ENCODE measurements at regions not wholly inside any gene's neighbourhood (a gene's known extent, or its start where the extent isn't known, plus 50 kb on each side); places are given as distances from the start of the nearest gene placed in this dataset.
"Not testable (repeated sequence)": the region's sequence is repeated elsewhere in the genome, so short reads cannot be mapped to it uniquely, and the experiment has no call there.

GRCh38 chr2:123851281-123851680 is 173.8 kb upstream of the CNTNAP5 start:
- POLR2A ChIA-PET, result no interaction called here
- H3K27ac ChIP-seq (ENCODE audit: low read depth in 2 of 2, low read length in 1 of 2), result no peak overlapping the region
- no peak overlapping the region for H2AFZ ChIP-seq (ENCODE audit: low read depth)
- H3K9ac ChIP-seq, result no peak overlapping the region
- no peaks in the 10 kb centered on the region for H3K36me3 ChIP-seq (replicated peaks in 1 of 2; ENCODE audit: control insufficient read depth in 1 of 2, insufficient read depth in 2 of 2, low read length in 1 of 2)
- WGBS (ENCODE audit: low lambda C conversion rate), result 8% methylated on average over 1 of the region's 1 CpG
- no peak for TF ChIP-seq CHD2 (IDR thresholded peaks at IDR 0.05; ENCODE audit: low read length, partially characterized antibody)
- TF ChIP-seq MEF2A (IDR thresholded peaks at IDR 0.05; ENCODE audit: borderline replicate concordance, low read depth), result no peak
- TF ChIP-seq RCOR1 (IDR thresholded peaks at IDR 0.05; ENCODE audit: low read length), result no peak
- no peak for TF ChIP-seq NFIC (IDR thresholded peaks at IDR 0.05; ENCODE audit: borderline replicate concordance)
- TF ChIP-seq TAF1 (IDR thresholded peaks at IDR 0.05; ENCODE audit: borderline replicate concordance, low read depth, low read length), result no peak
- TF ChIP-seq MAX (IDR thresholded peaks at IDR 0.05; ENCODE audit: low read depth), result no peak
- no peak for TF ChIP-seq PBX3 (IDR thresholded peaks at IDR 0.05)
- no peak for TF ChIP-seq ELF1 (IDR thresholded peaks at IDR 0.05)
- TF ChIP-seq POLR2AphosphoS5 (IDR thresholded peaks at IDR 0.05; ENCODE audit: low read depth, low read length), result no peak
- no peak for TF ChIP-seq RFX5 (IDR thresholded peaks at IDR 0.05; ENCODE audit: low read length)
- TF ChIP-seq JUND (IDR thresholded peaks at IDR 0.05), result no peak
- H3K9me2 ChIP-seq, result no peaks in the 10 kb centered on the region
- no peaks in the 10 kb centered on the region for H3K4me1 ChIP-seq (ENCODE audit: control insufficient read depth in 1 of 2, insufficient read depth in 2 of 2, low read depth in 1 of 2, low read length in 1 of 2)
- no peak overlapping the region for H3K4me2 ChIP-seq
- CTCF ChIA-PET, result no interaction called here
- no peaks in the 10 kb centered on the region for H3K27me3 ChIP-seq (ENCODE audit: insufficient read depth)
- H4K20me1 ChIP-seq (ENCODE audit: insufficient read depth), result no peaks in the 10 kb centered on the region
- peaks cover 7% of the 10 kb centered on the region; the same call in 1 of the 2 replicates for H3K9me3 ChIP-seq
- H3K4me3 ChIP-seq (ENCODE audit: low read depth in 2 of 2, low read length in 1 of 2), result no peak overlapping the region
- no peaks in the 10 kb centered on the region for H3F3A ChIP-seq (replicated peaks; ENCODE audit: insufficient read depth)
- H3K79me2 ChIP-seq (ENCODE audit: insufficient read depth), result no peaks in the 10 kb centered on the region
- no peak for DNase-seq

- no peak for DNase-seq
- H3K79me2 ChIP-seq (ENCODE audit: insufficient read depth), result no peaks in the 10 kb centered on the region
- no peaks in the 10 kb centered on the region for H3K27me3 ChIP-seq (ENCODE audit: insufficient read depth)
- H3K4me2 ChIP-seq, result no peak overlapping the region
- no peak overlapping the region for H3K27ac ChIP-seq (ENCODE audit: low read depth in 2 of 2, low read length in 1 of 2)
- H3K9ac ChIP-seq, result no peak overlapping the region
- WGBS (ENCODE audit: low lambda C conversion rate), result 6% methylated on average over 1 of the region's 1 CpG
- no peaks in the 10 kb centered on the region for H3K36me3 ChIP-seq (replicated peaks in 1 of 2; ENCODE audit: control insufficient read depth in 1 of 2, insufficient read depth in 2 of 2, low read length in 1 of 2)
- H3K9me2 ChIP-seq, result no peaks in the 10 kb centered on the region
- peaks cover 7% of the 10 kb centered on the region; the same call in 1 of the 2 replicates for H3K9me3 ChIP-seq
- ChIA-PET POLR2A (no interaction called here), CTCF (no interaction called here)
- no peak overlapping the region for H3K4me3 ChIP-seq (ENCODE audit: low read depth in 2 of 2, low read length in 1 of 2)
- no peak overlapping the region for H2AFZ ChIP-seq (ENCODE audit: low read depth)
- TF ChIP-seq MEF2A (IDR thresholded peaks at IDR 0.05; ENCODE audit: borderline replicate concordance, low read depth) (no peak), TCF12 (IDR thresholded peaks at IDR 0.05) (no peak), ELF1 (IDR thresholded peaks at IDR 0.05) (no peak), FOSL2 (IDR thresholded peaks at IDR 0.05; ENCODE audit: borderline replicate concordance, low read depth) (no peak), SMC3 (IDR thresholded peaks at IDR 0.05; ENCODE audit: low read depth, low read length) (no peak), PBX3 (IDR thresholded peaks at IDR 0.05) (no peak), YY1 (IDR thresholded peaks at IDR 0.05; ENCODE audit: low read depth) (no peak), USF1 (IDR thresholded peaks at IDR 0.05; ENCODE audit: borderline replicate concordance, low read depth) (no peak), MXI1 (IDR thresholded peaks at IDR 0.05; ENCODE audit: low read depth, low read length) (no peak)
- H4K20me1 ChIP-seq (ENCODE audit: insufficient read depth), result no peaks in the 10 kb centered on the region
- H3F3A ChIP-seq (replicated peaks; ENCODE audit: insufficient read depth), result no peaks in the 10 kb centered on the region
- H3K4me1 ChIP-seq (ENCODE audit: control insufficient read depth in 1 of 2, insufficient read depth in 2 of 2, low read depth in 1 of 2, low read length in 1 of 2), result no peaks in the 10 kb centered on the region
Observed at GRCh38 chr2:123853161-123853560, 171.9 kb upstream of the CNTNAP5 start.

- H2AFZ ChIP-seq (ENCODE audit: low read depth); H3K79me2 ChIP-seq (ENCODE audit: insufficient read depth); H3K4me3 ChIP-seq (ENCODE audit: low read depth in 2 of 2, low read length in 1 of 2); CTCF ChIA-PET; H3K4me1 ChIP-seq (ENCODE audit: control insufficient read depth in 1 of 2, insufficient read depth in 2 of 2, low read depth in 1 of 2, low read length in 1 of 2); H3K9me2 ChIP-seq; H3K9ac ChIP-seq; H3K27ac ChIP-seq (ENCODE audit: low read depth in 2 of 2, low read length in 1 of 2); DNase-seq; H3K36me3 ChIP-seq (replicated peaks in 1 of 2; ENCODE audit: control insufficient read depth in 1 of 2, insufficient read depth in 2 of 2, low read length in 1 of 2); H3K27me3 ChIP-seq (ENCODE audit: insufficient read depth); H3K4me2 ChIP-seq; H4K20me1 ChIP-seq (ENCODE audit: insufficient read depth); H3F3A ChIP-seq (replicated peaks; ENCODE audit: insufficient read depth); POLR2A ChIA-PET; H3K9me3 ChIP-seq: not testable (repeated sequence)
Observed at GRCh38 chr2:123859031-123859430, 166.1 kb upstream of the CNTNAP5 start.

Data from SK-N-SH (cell line).